T-helper 2 cell (primary cell): ENCODE measurements at regions not wholly inside any gene's neighbourhood (a gene's known extent, or its start where the extent isn't known, plus 50 kb on each side); places are given as distances from the start of the nearest gene placed in this dataset.

ENCODE experiments used
- DNase-seq, 5 experiments: peaks; one replicate each; pipeline versions ENCODE4 v3.0.0 to v3.0.0-alpha.2; 2012 to 2022

DNA sequence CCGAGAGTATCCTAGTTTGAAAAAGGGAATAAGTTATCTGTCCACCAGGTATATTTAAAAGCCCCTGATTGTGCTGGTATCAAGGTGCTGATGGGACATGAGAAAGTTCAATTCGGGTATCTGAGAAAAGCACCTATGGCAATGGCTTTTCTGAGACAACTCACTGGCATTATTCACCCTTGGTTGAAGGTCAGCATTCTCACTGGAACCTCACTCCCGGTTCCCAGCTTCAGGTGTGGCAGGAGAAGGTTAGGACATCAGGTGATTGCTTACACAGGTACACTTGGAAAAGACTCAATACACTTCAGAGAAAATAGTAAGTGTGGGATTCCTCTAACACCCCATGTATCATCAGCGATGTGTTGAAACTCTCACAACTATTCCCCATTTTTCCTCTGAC, 643.1 kb downstream of the INHBA start:
- DNase-seq: no peak

DNA sequence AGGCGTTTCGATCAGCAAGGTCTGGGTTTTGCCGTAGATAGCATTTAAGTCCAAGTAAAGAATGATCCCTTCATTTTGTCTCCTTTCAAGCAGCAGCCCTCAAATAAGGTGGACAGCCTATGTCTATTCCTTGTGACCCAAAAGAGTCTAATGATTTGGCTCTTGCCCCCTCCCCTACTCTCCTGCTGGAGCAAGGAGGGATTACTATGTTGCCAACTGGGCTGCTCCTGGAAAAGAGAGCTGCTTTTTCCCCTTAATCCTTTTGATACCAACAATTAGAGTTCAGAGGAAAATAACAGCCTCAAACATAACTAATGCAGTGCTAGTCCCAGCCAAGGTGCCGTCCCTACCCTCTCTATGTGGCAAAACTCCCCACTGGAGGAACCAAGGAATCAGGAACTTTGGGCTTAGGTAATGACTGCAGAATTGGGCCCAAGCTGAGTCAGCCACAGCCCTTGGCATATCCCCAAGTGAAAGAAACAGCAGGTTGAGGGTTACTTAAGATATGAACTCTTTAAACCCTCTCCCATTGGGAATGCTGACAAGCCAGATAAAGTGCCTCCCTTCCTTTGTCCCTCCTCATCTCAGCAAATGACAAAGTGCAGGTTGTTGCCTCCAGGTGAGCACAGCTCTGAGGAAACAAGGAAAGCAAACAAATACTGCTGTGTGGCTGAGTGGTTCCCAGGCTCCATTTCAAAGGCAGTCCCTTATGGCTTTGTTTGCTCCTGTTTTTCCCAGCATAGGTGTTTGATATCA, 643.7 kb downstream of the INHBA start:
- no peak for DNase-seq

DNA sequence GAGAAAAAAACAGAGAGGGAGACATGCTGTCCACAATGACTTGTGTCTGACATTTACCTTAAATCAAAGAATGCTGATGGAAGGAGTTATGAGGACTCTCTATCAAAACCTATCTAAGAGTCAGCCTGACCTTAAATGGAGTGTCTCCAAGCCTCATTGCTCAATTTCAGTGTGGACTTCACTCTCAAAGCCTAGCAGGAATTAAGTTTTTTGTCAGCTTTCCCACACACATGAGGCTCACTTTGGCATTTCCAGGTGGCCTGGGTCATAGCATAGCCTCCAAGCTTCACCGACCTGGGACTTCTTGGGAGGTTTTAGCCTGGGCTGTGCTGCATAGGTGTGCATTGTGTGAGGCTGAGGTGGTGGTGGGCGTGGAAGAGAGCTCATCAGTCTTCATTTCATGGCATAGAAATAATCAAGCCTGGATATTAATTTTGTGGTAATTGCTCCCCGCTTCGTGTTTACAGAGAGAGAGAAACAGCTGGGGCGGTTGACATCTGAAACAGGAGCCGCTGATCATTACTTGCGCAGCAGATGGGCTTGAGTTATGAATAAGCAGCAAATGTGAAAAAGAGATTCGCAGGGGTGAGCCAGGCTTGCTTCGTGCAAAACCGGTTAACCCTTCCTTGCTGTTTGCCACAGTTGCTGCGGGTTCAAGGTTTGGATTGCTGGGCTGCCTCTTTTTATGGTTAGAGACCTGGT, 647.8 kb downstream of the INHBA start:
- DNase-seq: no peak

DNA sequence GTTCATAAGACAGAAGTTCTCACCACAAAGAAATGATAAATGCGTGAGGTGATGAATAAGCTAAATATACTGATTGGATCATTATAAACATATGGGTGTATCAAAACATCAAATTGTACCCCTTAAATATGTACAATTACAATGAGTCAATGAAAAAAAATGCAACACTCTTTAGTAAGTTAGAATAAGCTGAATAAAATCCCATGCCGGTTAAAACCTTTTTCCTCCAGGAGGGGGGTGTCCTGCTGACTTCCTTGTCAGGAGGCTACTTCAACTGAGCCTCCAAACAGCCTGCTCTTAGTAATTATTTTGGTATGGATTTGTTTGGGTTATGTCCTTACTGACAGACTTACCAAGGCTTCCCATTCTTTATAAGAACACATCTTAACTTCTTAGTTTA, 649.1 kb downstream of the INHBA start:
- no peak for DNase-seq

DNA sequence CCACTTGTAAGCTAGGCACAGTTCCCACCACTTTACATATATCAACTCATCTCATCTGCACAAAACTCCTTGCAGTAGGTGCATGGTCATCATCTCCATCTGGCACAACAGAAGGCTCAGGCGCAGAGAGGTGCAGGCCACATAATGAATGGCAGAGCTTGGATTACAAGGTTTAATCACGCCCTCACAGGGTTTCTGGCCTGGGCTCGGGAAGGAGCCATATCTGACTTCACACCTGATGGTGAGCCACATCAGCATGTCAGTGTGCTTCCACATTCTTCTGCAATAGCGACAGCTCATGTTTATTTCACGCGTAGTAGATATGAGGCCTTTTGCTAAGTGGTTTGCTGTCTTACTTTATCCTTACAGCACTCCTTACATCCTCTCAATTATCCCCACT, 650.2 kb downstream of the INHBA start:
- no peak for DNase-seq

DNA sequence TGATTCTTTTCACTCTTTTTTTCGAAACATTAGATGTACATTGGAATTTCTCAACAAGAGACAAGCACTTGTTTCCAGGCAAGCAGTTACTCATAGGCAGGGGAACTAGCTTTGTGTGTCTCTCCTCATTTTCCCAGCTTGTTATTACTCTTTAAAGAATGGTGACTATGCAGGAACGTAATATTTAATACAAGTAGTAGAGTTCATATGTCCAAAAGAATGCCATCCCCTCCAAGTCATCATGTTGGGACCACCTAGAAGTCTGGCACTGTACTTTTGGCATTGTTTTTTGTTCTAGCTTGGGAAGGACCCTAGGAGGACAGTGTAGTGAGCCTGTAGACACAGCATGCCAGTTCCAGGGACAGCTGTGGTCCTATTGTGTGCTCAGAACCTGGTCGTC, 650.7 kb downstream of the INHBA start:
- DNase-seq: no peak

DNA sequence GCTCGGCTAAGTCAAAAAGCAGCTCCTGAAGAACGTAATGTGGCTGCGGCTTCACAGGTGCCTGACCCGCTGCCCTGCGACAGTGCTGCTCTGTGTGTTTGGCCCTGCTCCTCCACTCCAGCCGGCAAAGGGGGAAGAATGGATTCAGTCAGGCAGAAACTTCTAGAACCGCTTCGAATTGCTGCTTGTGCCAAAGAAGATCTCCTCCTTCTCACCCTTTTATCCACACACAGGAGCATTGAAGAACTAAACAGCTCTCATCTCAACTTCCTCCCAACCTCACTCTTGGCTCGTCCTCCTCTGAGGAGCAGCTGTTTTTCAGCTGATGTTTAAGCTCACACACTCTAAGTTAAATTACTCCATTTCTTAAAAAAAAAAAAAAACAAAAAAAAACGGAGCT, 651.4 kb downstream of the INHBA start:
- no peak for DNase-seq

DNA sequence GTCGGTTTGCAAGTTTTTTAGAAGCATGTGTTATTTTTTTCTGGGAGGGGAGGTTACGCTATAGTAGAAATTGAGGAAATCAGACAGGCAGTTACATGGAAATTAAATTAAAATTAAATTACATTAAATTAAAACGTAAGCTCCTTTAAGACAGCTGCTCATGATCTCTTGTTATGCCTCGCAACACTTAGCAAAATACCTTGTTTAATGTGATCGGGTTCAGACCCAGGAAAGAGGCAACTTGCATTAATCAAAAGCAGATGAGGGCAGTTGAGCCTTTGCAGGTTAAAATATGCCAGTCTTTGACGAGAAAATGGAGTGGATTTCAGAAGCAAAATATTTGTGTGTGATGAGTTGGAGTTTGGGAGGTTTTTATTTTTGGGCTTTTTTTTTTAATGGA, 651.8 kb downstream of the INHBA start:
- no peak for DNase-seq

DNA sequence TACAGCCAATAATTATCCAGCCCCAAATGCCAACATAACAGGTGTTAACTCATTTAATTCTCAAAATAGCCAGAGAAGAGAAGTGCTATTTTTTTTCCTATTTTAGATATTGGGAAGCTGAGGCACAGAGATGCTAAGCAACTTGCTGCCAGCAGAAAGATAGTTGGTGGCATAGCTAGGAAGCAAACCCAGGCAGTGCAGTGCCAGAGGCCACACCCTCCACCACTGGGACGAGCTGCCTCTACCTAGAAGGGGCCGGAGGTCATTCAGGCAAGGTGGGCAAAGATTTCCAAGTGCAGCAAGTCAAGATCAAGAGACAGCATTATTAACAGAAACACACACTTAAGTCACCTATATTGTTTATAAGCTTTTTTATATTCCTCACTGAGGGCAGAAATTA, 654.1 kb downstream of the INHBA start:
- DNase-seq: no peak

DNA sequence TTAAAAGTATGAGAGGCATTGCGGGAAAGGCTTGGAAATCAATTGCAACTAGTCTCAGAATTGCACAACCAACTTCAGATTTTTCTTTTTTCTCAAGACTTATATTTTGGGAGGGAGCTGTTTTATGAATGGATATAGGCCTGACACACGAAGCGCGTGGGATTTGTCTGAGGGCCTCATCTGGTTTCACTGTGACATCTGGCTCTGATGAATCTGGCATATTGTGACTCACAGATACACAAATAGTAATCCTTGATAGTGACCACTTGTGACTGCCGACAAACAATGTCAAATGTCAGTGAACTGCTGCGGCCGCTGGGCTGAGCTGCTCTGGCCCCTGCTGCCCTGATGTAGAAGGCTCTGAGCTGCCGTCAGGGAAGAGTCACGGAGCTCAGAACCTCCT, 655.1 kb downstream of the INHBA start:
- DNase-seq: no peak

DNA sequence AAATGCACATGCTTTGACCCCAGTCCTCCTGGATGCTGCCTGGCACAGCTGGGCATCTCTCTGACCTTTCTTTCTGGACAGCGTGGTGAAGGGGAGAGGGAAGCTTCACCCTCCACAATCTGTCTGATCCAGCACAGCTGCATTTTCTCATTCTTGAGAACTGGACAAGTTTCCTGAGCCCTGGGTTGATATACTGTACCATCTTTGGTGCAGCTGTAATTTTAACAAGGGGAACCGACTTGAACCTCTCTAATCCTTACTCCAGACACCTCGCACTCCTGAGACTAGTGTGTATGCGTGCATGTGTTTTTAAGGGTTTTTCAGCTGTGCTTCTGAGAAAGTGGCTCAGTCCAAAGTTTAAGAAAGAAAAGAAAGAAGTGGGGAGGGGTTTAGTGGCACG, 655.7 kb downstream of the INHBA start:
- DNase-seq: no peak

DNA sequence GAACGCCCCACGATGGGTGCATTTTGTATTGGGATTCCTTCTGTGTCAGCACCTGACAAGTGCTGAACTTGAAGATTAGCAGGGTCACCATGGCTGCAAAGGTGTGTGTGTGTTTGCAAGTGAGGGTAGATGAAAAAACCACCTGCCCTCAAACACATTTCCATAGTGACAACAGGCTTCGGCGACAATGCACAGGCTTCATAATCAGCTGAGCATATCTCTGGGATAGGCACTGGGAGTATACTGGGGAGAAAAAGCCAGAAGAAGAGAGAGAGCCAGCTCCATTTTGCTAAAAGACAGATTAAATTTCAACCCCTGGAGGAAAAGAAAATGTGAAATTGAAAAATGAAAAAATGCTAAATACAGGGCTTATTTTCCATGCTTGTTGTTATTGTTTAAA, 656.1 kb downstream of the INHBA start:
- no peak for DNase-seq

DNA sequence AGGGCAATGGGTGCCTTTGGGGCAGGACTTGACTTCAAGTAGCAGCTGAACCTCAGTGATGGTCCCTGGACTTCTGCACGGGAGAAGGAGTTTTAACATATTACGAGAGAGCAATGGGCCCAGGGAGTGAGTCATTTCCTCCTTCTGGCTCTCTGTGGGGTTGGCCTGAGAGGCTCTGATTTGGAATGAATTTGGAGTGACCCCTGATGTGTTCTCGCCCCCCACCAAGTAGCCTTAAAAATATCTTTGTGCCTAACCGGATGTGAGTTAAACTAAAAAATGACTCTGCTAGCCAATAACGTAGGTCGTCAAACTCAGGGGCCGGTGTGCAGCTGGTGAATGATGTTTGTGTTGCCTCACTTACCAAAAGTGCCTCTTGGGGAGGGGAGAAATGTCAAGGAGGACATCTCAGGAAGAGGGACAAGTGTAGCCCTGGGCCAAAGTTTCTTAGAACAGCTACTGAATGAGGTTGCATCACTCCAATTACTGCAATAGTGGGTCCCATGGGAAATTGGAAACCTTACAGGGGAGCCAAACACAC, 656.6 kb downstream of the INHBA start:
- DNase-seq: no peak

DNA sequence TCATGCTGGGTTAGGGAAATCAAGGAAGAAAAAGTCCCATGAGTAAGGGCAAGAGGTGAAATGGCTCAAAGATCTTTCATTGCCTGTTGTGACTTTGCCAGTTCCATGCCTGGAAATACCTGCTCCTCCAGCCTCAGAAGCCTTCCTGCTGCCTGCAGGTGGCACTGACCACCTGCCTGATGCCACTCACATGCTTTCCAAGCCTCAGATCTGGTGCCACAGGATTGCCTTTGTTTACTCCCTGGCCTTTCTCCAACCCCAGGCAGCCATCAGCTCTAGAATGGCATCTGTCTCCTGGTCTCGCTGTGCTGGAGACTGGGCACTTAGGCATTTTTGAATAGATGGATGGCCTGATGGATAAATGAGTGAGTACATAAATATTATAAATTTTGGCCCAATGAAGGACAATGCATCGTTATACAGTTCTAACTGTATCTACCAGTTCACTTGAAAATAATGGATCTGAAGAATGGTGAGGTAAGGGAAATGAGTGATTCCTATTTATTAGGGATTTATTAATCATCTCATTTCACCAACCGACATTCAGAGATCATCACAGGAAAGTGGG, 657.2 kb downstream of the INHBA start:
- no peak for DNase-seq

DNA sequence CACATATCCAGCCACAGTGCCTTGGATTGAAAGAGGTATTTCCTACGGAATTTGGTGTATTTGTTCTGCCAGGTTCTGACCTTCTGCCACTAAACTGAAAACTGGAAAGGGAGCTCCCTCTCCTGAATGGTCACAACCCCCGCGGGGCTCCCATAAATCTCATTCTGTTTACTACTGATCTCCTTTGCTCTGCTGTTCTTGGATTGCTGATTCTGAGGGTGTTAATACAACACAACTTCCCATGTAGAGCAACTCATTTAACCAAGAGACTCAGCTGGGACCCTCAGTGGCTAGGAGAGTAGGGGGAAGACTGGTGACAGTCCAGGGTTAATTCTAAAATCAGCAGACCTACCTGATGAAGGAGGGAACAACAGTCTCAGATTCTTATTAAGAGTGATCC, 662.9 kb downstream of the INHBA start:
- no peak for DNase-seq

DNA sequence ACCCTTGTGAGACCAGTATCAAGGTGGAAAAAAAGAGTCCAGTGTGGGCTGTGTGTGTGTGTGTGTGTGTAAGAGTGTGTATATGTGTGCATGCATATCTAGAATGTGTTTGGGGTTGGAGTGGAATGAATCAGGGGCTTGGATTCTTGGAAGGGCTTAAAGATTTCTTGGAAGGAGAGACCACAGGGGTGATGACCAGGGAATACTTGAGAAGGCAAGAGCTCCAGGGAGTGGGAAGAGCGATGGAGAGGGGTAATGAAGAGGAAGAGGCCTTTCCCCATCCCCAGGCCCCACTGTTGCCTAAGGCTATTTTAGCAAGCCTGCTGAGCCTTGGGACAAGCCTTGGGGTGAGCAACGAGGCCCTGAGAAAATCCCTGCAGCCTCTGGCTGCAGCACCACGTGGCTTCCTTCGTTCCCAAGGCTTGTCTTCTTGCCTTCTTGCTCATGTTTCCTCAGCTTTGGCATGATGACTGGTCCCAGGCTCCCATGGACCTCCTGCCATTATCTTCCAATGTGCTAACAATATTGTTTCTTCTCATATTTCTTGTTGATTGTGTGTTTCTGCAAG, 663.4 kb downstream of the INHBA start:
- no peak for DNase-seq

DNA sequence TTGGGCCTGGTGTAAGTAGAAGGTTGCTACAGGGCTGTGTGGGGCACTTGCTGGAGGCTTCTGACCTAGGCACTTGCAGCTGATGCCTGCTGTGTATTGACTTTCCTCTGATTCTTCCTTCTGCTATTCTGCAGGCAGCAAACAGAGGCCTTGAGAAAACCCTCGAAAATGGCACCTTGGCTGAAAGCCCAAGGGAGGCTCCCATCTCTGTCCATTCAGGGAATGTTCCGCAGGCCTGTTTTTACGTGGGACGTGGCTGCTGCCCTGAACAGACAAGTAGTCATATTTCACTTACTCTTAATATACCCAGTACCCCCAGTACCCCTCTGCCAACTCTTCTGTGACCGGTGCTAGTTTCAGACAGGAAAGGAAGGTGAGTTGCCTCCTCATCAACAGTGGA, 664.7 kb downstream of the INHBA start:
- DNase-seq: no peak

DNA sequence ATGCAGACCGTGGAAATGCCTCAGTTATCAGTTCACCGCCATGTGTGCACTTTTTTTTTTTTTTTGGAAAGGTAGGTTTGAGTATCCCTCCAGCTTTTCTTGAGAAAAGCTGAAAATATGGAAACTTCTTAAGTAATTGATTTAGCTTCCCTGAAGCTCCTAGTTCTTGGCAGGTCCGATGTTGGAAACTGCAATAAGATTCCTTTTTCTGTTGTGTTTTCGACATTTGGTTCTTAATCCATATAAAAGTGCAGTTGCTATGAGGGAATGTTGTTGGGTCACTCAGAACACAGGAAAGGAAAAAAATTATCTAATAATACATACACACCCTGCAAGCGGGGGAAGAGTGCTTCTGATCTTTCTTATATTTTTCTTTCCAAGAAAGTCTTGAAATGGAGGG, 665.2 kb downstream of the INHBA start:
- no peak for DNase-seq

DNA sequence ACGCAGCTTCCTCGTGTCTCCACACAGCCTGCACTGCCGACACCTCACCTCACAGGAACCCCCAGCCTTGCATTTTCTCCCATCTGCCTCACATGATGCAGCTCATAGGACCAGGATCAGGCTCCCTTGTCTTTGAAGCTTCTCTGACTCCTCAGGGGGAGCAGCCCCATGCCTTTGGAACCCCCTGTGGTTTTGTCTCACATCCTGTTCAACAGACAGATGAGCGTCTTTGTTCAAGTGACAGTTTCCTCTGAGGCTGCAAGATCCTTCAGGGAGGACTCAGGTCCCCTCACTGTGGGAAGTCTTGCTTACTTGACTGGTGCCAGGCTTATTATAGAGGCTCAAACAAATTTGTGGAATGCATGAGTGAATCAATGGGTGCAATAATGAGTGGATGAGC, 667.1 kb downstream of the INHBA start:
- DNase-seq: no peak

DNA sequence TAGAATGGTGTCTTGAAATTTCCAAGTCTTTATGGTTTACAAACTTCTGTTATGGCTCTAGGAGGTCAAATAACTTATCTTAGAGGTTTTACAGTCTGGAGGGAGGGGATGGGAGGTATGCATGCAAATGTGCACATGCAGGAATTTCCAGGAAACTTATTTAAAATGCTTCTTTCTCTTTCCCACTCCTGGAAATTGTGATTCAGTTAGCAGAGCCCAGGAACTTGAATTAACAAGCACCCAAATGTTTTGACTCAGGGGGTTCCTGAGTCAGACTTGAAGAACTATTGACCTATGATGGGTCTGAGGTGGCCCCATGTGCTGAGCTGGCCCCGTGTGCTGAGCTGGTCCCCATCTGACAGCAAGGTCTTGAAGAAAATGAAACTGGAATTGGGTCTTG, 669.4 kb downstream of the INHBA start:
- no peak for DNase-seq

DNA sequence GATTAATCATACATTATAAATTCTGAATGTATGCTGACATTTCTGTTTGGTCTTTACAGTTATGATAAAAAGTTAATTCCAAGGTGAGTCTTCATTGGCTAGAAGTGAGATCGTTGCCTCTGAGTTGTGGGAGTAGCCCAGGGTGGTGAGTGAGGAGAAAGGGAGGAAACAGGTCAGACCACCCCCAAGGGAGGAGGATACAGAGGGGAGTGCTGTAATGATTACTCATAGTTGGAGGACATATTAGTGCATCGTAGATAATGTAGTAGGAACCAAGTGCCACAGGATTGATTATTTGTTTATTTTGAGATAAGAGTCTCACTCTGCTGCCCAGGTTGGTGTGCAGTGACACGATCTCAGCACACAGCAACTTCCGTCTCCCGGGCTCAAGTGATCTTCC, 672.2 kb downstream of the INHBA start:
- no peak for DNase-seq

DNA sequence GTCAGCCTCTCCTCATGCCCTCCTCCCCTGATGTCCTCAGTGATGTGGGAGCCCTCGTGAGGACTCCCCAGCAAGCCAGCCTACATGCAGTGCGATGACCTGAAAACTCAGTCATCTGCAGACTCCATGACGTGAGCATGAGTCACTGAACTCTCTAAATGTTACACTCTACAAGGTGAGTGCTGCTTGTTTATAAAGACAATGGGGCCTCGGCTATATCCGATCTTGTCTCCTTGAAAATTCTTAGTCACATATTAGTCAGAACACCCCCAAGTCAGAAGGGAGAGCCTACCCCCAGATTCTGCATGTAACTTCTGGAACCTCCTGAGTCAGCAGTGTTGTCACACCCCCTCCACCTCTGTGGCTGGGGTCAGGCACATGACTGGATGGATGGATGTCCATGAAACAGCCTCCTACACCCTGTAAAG, 673.8 kb downstream of the INHBA start:
- DNase-seq: no peak

DNA sequence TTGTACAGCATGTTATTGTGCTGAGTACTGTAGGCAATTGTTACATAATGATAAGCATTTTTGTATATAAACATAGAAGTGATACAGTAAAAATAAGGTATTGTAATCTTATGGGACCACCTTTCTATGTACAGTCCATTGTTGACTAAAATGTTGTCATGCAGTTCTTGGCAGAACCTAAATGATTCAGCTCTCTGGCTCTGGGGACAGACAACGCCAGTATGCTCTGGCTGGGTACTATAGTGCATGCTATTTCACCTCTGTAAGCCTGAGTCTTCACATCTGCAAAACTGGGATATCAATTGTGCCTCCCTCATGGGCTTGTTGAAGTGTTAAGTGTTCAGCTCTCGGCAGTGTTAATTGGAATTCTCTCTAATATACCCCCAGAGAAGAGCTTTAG, 674.3 kb downstream of the INHBA start:
- DNase-seq: no peak
